UCSD-AML1 (cell line): ENCODE measurements at regions not wholly inside any gene's neighbourhood (a gene's known extent, or its start where the extent isn't known, plus 50 kb on each side); places are given as distances from the start of the nearest gene placed in this dataset.
A peak's percentile ranks its signal among the peaks of the same experiment; 100 is the strongest.

Experiments used
- DNase-seq: peaks from one replicate; lab custom pipeline; 2025; ENCODE audit not compliant: unreplicated experiment; lab: John Stamatoyannopoulos, UW

- no peak for DNase-seq
Observed at GRCh38 chr14:26206640-26207039, 391.2 kb downstream of the NOVA1 start.

GRCh38 chr14:26204728-26205479, 392.9 kb downstream of the NOVA1 start:
- DNase-seq = peak; percentile 4

DNA sequence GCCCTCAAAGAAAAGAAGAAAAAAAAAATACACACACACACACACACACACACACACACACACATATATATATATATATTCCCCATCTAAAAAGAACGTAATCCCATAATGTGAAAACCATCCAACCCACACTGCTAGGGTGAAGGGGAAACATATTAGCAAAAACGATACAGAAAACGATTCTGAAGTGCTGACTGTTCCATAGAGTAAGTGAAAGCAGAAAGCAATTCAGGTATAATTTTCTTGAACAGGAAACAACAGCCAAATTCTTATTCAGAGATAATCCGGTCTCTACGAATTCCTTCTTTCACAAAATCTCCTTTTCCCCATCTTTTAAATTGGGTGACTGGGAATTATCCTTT, 393.5 kb downstream of the NOVA1 start:
- DNase-seq = no peak

DNA sequence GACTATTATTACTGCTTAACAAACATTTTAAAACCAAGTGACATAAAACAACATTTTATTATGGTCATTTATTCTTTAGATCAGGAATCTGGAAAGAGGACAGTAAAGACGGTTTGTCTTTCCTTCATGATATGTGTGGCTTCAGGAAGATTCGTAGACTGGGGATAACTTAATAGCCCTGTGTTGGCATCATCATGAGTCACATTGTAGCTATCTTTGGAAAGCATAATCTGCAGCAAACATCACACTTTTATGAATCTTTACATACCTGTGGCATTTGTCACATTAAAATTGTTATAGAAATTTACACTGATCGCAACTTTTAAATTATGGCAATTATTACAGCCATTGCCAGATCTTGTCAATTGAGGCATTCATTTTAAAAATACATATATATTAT, 397.1 kb downstream of the NOVA1 start:
- no peak for DNase-seq

DNA sequence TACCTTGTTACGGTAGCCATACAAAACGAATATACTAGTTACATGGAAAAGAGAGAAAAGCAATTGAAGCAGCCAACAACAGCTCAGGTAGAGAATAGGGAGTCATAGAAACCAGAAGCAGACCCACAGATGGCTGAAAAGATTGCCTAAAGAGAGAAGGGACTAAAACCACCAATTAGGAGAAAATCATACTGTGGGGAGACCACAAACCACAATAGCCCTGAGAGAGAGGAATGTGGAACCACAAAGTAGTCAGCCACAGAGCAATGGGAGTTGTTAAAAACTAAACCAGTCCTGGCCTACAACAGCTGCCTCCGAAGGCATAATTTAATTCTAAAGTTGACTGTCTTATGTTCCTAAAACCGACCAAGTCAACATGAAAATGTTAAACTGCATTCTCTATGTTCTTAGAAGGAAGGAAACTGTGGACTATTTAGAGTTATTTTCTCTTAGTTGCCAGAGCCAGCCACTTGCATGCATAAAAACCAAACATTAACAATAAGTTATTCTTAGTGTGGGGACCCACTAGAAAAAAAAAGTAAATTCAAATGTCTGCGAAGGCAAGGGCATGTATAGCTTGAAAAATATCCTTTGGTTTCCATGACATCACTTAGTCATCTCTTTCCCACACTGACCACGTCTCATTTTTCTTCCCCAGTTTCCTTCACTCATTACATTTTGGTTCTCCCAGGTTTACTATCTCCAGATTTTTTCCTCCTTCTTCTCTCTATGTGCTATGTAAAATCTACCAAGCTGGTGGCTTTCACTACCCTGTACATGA, 398.1 kb downstream of the NOVA1 start:
- peak; percentile 6 for DNase-seq

DNA sequence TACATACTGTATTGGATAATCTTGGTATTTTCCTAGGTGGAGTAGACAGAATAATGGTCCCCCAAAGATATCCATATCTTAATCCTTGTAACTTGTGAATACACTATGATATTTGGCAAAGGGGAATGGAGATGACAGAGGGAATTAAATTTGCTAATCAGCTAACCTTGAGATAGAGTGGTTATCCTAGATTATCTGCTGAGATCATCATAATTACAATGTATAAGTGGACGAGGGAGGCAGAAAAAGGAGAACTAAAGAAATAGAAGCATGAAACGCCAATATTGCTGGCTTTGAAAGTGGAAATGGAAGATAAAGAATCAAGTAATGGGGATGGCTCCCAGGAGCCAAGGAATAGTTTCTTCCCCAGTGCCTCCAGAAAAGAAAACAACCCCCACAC, 398.7 kb downstream of the NOVA1 start:
- DNase-seq = no peak

DNA sequence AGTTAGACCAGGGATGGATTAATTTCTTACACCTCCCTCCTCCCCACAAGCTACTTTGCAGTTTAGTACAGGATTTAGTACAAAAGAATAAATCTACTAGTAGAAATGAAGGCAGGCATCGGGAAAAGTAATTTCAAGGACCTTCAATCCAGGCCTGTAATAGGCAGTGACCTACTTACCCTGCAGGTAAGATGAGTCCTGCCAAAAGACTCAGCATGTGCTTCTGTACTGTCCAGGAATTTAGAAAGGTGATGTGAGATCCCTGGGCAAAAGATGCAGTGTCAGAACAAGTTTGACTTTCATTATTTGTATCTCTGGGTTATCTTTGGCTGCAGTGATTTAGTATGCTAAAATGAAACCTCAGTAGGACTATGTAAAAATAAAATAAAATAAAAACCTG, 403.0 kb downstream of the NOVA1 start:
- DNase-seq = no peak

DNA sequence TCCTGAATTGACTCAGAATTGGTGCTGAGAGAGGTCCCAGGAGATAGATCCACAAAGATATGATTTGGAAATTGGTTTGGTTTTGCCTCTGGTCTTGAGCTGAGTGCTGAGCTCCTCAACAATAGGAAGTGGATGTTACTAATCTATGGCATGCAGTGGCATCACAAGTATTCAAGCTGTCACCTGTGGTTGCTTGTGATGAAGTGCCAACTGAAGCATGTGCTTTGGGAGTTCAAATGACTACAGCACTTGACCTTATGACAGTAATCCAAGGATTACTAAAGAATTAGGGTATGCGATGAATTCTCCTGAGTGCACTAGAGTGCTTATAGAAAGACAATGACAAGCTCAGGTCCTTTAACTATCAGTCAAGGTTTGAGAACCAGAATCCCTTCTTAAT, 406.2 kb downstream of the NOVA1 start:
- DNase-seq = no peak

DNA sequence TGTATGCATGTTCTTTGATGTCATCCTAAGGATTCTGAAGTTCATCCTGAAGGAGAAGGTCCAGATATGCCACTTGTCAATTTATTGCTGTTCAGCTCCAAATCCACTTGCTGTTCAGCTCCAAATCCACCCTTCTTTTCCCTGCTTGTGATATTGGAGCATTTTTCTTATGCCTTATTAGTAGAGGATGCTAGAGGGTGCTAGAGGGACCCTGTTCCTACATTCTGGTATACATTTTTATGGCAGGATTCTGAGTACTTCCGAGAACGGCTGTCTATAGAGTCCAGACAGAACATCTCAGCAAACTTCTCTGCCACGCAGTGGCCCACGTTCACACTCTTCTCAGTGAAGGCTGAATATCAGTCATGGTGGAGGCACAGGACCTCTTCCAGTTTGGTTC, 406.7 kb downstream of the NOVA1 start:
- DNase-seq = no peak

- DNase-seq = no peak
Observed at GRCh38 chr14:26190646-26191045, 407.2 kb downstream of the NOVA1 start.

DNA sequence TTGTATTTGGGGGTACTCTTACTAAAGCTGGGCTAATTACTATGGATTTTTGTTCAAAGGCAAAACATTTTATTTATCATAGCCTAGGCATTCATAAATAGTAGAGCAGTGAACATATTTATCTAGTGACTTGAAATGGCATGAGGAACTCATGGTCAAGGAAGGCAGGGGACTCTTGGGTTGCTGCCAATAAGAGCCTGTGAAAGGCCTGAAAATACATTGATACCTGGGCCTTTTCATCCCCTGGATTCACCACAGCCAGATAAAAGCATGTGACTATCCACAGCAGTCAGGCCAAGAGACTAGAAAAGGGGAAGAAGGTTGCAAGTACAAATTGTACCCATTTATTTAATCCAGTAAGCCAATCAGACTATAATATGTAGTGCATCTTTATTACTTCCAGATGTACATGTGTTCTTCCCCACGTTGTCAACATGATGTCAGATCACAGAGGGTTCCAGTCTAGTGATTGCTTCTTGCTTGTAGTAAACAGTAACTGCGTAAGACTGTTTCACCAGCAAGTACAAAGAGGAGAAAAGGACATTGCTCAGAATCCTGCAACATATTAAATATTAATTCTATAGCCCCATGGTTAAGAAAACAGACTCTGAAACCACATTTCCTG, 409.7 kb downstream of the NOVA1 start:
- no peak for DNase-seq

- DNase-seq = peak; percentile 5
Observed at GRCh38 chr14:26180221-26180620, 417.6 kb downstream of the NOVA1 start.

- DNase-seq = no peak
Observed at GRCh38 chr14:26175658-26176057, 422.2 kb downstream of the NOVA1 start.

GRCh38 chr14:26174395-26174794, 423.4 kb downstream of the NOVA1 start:
- no peak for DNase-seq

GRCh38 chr14:26173581-26174110, 424.2 kb downstream of the NOVA1 start:
- DNase-seq = no peak

DNA sequence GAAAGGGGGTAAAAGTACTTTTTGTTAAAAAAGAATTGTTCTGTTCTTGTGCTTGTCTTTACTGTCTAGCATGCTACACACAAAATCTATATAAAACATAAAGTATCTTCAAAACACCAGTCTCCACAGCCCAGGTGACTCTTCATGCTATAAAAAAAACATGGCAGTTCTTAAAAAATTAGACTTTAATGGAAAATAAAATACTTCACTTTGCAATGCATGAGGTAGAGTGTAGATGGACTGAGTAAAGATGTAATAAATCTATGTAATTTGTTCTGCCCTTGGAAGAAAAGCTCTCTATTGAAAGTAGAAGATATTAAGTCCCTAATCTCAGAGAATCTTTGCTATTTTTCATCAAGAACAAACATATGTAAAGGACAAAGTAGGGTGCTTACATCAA, 425.4 kb downstream of the NOVA1 start:
- DNase-seq = no peak

- DNase-seq = no peak
Observed at GRCh38 chr14:26170885-26171284, 426.9 kb downstream of the NOVA1 start.

DNA sequence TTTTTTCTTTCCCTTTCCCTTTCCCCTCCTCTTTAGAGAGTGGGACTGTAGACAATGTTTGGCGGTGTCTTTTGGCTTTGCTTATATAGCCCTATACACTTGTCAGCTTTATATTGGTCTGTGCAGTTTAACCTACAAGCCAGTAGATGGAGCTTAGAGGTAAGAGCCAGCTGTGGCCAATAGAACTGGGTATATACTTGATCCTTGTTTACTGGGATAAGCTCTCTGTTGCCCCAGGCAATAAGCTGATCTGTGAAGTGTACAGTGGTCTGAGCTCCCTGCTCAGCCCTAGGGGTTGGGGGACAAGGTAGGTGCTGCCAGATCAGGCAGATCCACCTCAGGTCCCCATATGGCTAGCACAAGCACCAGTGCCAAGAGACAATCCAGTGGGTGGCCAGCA, 434.1 kb downstream of the NOVA1 start:
- peak; percentile 11 for DNase-seq

DNA sequence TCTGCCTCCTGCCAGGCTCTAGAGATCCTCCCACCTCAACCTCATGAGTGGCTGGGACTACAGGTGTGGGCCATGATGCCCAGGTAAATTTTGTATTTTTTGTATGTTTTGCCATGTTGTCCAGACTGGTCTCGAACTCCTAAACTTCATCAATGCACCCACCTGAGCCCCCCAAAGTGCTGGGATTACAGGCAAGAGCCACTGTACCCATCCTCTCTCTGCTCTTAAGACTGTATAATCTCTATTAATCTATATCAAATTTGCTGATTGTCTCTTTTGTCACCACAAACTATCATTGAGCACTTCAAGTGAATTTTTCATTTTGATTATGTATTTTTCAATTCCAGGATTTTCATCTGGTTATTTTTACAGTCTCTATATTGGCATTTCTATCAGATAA, 440.3 kb downstream of the NOVA1 start:
- DNase-seq = no peak

GRCh38 chr14:26143057-26143456, 454.8 kb downstream of the NOVA1 start:
- peak; percentile 15 for DNase-seq

DNA sequence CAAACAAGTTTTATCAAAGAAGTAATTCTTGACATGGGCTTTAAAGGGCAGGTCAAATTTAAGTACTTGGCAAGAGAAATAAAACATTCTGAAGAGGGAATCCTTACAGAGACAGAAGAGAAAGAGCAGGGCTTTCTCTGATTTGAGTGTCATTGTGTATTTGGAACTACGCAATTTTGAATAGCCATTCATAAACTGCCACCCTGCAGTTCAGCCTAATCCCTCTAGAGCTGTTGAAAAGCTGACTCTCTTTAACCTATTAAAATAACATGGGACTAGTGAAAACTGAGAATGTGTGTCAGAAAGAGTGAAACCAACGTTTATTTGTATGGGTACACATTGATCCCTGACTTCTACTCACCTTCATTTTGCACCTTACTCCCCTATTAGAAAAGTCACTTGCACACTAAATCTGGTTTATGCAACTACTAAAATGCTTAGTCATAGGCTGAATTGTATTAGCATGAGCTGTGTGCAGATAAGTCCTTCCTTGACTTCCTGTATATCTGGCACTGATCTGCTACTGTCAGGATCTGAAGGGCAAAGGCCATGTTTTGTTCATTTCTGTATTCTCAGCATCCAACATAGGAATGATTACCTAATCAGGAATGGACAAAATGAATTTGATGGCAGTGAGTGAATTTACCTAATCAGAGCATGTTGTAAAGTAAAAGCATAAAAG, 458.9 kb downstream of the NOVA1 start:
- no peak for DNase-seq
